ENCODE measurements at regions not wholly inside any gene's neighbourhood (a gene's known extent, or its start where the extent isn't known, plus 50 kb on each side); places are given as distances from the start of the nearest gene placed in this dataset.

GRCh38 chr9:28653216-28653615 lies 1079.9 kb upstream of the C9orf72 start:
- TF ChIP-seq ZBTB10 (tag by site-specific recombination; IDR thresholded peaks at IDR 0.05) (no peak), GLI4 (tag by site-specific recombination; IDR thresholded peaks at IDR 0.05) (no peak), RBAK (tag by site-specific recombination; IDR thresholded peaks at IDR 0.05) (no peak), CTCF (tag by site-specific recombination; IDR thresholded peaks at IDR 0.05) (no peak), ZNF335 (tag by site-specific recombination; conservative IDR thresholded peaks at IDR 0.05) (no peak), ZEB2 (tag by site-specific recombination; IDR thresholded peaks at IDR 0.05) (no peak), REST (tag by site-specific recombination; IDR thresholded peaks at IDR 0.05) (no peak), ZBTB26 (tag by site-specific recombination; optimal IDR thresholded peaks at IDR 0.05) (no peak), ZNF362 (tag by site-specific recombination; IDR thresholded peaks at IDR 0.05) (no peak), EGR2 (tag by site-specific recombination; IDR thresholded peaks at IDR 0.05; ENCODE audit: low read depth) (no peak)

Data from HEK293 (cell line).